ENCODE measurements at regions not wholly inside any gene's neighbourhood (a gene's known extent, or its start where the extent isn't known, plus 50 kb on each side); places are given as distances from the start of the nearest gene placed in this dataset.

GRCh38 chr21:27596196-27596595 lies 629.3 kb upstream of the ADAMTS5 start:
- TF ChIP-seq EZH2 (IDR thresholded peaks at IDR 0.05; ENCODE audit: borderline replicate concordance), result no peak
- no peak for TF ChIP-seq CTCF (IDR thresholded peaks at IDR 0.05; ENCODE audit: poor library complexity)
- TF ChIP-seq EZH2phosphoT487 (IDR thresholded peaks at IDR 0.05; ENCODE audit: low read depth, severe bottlenecking, unreplicated experiment), result no peak
